ENCODE measurements at regions not wholly inside any gene's neighbourhood (a gene's known extent, or its start where the extent isn't known, plus 50 kb on each side); places are given as distances from the start of the nearest gene placed in this dataset.

DNA sequence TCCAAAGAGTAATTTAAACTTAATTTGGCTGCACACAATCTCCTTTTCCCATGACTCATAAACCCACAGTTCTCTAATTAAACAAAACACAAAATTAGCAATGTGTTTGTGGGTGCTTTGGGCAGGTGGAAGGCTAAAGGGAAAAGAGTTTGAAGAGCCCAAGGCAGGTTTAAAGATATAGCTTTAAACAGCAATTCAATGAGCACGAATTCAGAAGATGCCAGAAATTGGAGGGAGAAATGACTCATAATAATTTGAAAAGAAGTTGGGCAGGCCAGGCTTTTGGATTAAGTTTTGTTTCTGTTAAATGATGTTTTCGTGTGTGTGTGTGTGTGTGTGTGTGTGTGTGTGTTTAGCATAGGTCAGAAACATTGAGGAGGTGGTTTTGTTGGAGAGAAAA is 594.8 kb upstream of the ZEB2 start:
- Histone ChIP-seq H2AFZ (ENCODE audit: low read length) (no peak overlapping the region), H3K23ac (ENCODE audit: insufficient read length, low read depth, low read length) (no peak overlapping the region), H3K27ac (ENCODE audit: insufficient read length, low read depth, low read length) (no peak overlapping the region), H3K4me2 (ENCODE audit: insufficient read depth, insufficient read length, low read length) (no peak overlapping the region), H3K79me1 (ENCODE audit: insufficient read depth, low read depth, low read length, poor library complexity, severe bottlenecking) (no peaks in the 10 kb centered on the region), H3K14ac (ENCODE audit: insufficient read depth, low read length) (no peak overlapping the region), H2BK15ac (ENCODE audit: low read depth, low read length) (no peak overlapping the region), H3K27me3 (ENCODE audit: insufficient read depth, low read length) (no peaks in the 10 kb centered on the region), H4K91ac (ENCODE audit: insufficient read length, low read depth, low read length) (no peak overlapping the region), H3T11ph (ENCODE audit: low read length) (no peak overlapping the region), H4K20me1 (ENCODE audit: control insufficient read depth, insufficient read depth, insufficient read length) (no peaks in the 10 kb centered on the region), H2AK5ac (ENCODE audit: insufficient read length, low read length) (no peak overlapping the region), H3K23me2 (ENCODE audit: insufficient read length, low read depth, low read length, poor library complexity, severe bottlenecking) (no peaks in the 10 kb centered on the region), H3K4ac (ENCODE audit: low read depth, low read length) (no peak overlapping the region), H2BK5ac (ENCODE audit: insufficient read length, low read length) (no peak overlapping the region), H3K56ac (ENCODE audit: insufficient read length, low read depth, low read length) (no peak overlapping the region), H4K5ac (ENCODE audit: insufficient read length, low read depth, low read length) (no peak overlapping the region), H2BK120ac (ENCODE audit: low read depth, low read length, poor library complexity, severe bottlenecking) (no peak overlapping the region), H2BK12ac (ENCODE audit: insufficient read length, low read depth, low read length) (no peak overlapping the region), H2BK20ac (ENCODE audit: low read depth, low read length, poor library complexity, severe bottlenecking) (no peak overlapping the region), H3K9ac (ENCODE audit: extremely low read depth, insufficient read length, low read length) (no peak overlapping the region), H3K79me2 (ENCODE audit: insufficient read depth, low read length) (no peaks in the 10 kb centered on the region), H3K18ac (ENCODE audit: insufficient read length, low read depth, low read length) (no peak overlapping the region), H3K4me1 (ENCODE audit: insufficient read depth, low read length) (no peaks in the 10 kb centered on the region), H3K9me3 (ENCODE audit: control insufficient read depth, low read depth, low read length) (no peaks in the 10 kb centered on the region), H4K8ac (replicated peaks; ENCODE audit: insufficient read length, low read depth, low read length) (no peak overlapping the region)
- Mint-ChIP-seq H3K4me3 (no peak overlapping the region), H3K9me3 (no peaks in the 10 kb centered on the region), H3K36me3 (ENCODE audit: insufficient read depth in 1 of 3, low read depth in 3 of 3) (no peaks in the 10 kb centered on the region), H3K4me1 (peaks cover 4 to 5% of the 10 kb centered on the region in 2 experiments), H3K27me3 (ENCODE audit: low read depth) (no peaks in the 10 kb centered on the region), H3K27ac (no peak overlapping the region; a peak in 1 of 7 replicates)
- WGBS (ENCODE audit: extremely low coverage, insufficient read length, low lambda C conversion rate): no CpG with 5 or more reads among the region's 2 CpGs
- DNase-seq: no peak
- TF ChIP-seq, protein P1, sequence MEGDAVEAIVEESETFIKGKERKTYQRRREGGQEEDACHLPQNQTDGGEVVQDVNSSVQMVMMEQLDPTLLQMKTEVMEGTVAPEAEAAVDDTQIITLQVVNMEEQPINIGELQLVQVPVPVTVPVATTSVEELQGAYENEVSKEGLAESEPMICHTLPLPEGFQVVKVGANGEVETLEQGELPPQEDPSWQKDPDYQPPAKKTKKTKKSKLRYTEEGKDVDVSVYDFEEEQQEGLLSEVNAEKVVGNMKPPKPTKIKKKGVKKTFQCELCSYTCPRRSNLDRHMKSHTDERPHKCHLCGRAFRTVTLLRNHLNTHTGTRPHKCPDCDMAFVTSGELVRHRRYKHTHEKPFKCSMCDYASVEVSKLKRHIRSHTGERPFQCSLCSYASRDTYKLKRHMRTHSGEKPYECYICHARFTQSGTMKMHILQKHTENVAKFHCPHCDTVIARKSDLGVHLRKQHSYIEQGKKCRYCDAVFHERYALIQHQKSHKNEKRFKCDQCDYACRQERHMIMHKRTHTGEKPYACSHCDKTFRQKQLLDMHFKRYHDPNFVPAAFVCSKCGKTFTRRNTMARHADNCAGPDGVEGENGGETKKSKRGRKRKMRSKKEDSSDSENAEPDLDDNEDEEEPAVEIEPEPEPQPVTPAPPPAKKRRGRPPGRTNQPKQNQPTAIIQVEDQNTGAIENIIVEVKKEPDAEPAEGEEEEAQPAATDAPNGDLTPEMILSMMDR (conservative IDR thresholded peaks at IDR 0.05): no peak
